GM12878 (cell line): ENCODE measurements at regions not wholly inside any gene's neighbourhood (a gene's known extent, or its start where the extent isn't known, plus 50 kb on each side); places are given as distances from the start of the nearest gene placed in this dataset.
A peak's percentile ranks its signal among the peaks of the same experiment; 100 is the strongest.

Experiments used
- EED ChIP-seq: sonication (generic); IDR thresholded peaks from 2 replicates; pipeline ENCODE4 v1.6.1; 2016; ENCODE audit warnings: antibody characterized with exemption, low read depth
- JUNB ChIP-seq: IDR thresholded peaks from 2 replicates; pipeline ENCODE4 v1.6.1; 2016; ENCODE audit warnings: antibody characterized with exemption, mild to moderate bottlenecking
- NFYA ChIP-seq: IDR thresholded peaks from 2 replicates; pipeline ENCODE4 v1.6.1; 2011; ENCODE audit warnings: low read depth, mild to moderate bottlenecking, low read length, improper control_type of control experiment, borderline replicate concordance
- NR2C1 ChIP-seq: fragments of 450-650 bp; IDR thresholded peaks from 2 replicates; pipeline ENCODE4 v1.6.1; 2017; ENCODE audit warnings: antibody characterized with exemption, mild to moderate bottlenecking, moderate library complexity
- POLR2AphosphoS2 ChIP-seq: IDR thresholded peaks from 2 replicates; pipeline ENCODE4 v1.6.1; 2011; ENCODE audit warnings: low read depth, mild to moderate bottlenecking, low read length, improper control_type of control experiment, moderate library complexity
- PRDM15 ChIP-seq: fragments of 450-650 bp; formaldehyde crosslinking; IDR thresholded peaks from 2 replicates; pipeline ENCODE4 v1.4.0; 2020; ENCODE audit warnings: mild to moderate bottlenecking, moderate library complexity
- RAD21 ChIP-seq: IDR thresholded peaks from 2 replicates; pipeline ENCODE4 v1.6.1; 2011; ENCODE audit warnings: mild to moderate bottlenecking, low read depth, low read length, moderate library complexity; ENCODE audit not compliant: insufficient read depth
- SMARCA5 ChIP-seq: fragments of 450-650 bp; IDR thresholded peaks from 2 replicates; pipeline ENCODE4 v1.6.1; 2017; ENCODE audit warnings: mild to moderate bottlenecking
- SMC3 ChIP-seq: IDR thresholded peaks from 2 replicates; pipeline ENCODE4 v1.6.1; 2011; ENCODE audit warnings: low read length, improper control_type of control experiment, borderline replicate concordance
- SREBF1 ChIP-seq: IDR thresholded peaks from 2 replicates; pipeline ENCODE4 v1.6.1; 2012; ENCODE audit warnings: mild to moderate bottlenecking, low read length
- USF1 ChIP-seq: IDR thresholded peaks from 2 replicates; pipeline ENCODE4 v1.6.1; 2011; ENCODE audit warnings: borderline replicate concordance, low read depth, mild to moderate bottlenecking, moderate library complexity, mixed read lengths, low read length; ENCODE audit not compliant: insufficient read depth; ENCODE audit errors: extremely low read length
- ZNF24 ChIP-seq: fragments of 450-650 bp; IDR thresholded peaks from 2 replicates; pipeline ENCODE4 v1.6.1; 2017; ENCODE audit warnings: antibody characterized with exemption, mild to moderate bottlenecking

- TF ChIP-seq JUNB (no peak), SMARCA5 (no peak), ZNF24 (no peak), PRDM15 (no peak), SMC3 (peak; percentile 43; the same call in 1 of the 2 replicates), NFYA (no peak), RAD21 (peak; percentile 63), NR2C1 (no peak), EED (no peak), POLR2AphosphoS2 (no peak), USF1 (no peak), SREBF1 (no peak)
These were observed 179.5 kb downstream of the CDH26 start (continued) for GRCh38 chr20:60137657-60138245.
